HG02759 (cell line): ENCODE measurements at regions not wholly inside any gene's neighbourhood (a gene's known extent, or its start where the extent isn't known, plus 50 kb on each side); places are given as distances from the start of the nearest gene placed in this dataset.
"Not testable (repeated sequence)": the region's sequence is repeated elsewhere in the genome, so short reads cannot be mapped to it uniquely, and the experiment has no call there.

Experiments
- ATAC-seq: cut with Tn5 transposase; IDR thresholded peaks from one replicate; pipeline ENCODE4 v1.9.1; 2021; ENCODE audit warnings: mild to moderate bottlenecking, moderate library complexity; ENCODE audit not compliant: unreplicated experiment

DNA sequence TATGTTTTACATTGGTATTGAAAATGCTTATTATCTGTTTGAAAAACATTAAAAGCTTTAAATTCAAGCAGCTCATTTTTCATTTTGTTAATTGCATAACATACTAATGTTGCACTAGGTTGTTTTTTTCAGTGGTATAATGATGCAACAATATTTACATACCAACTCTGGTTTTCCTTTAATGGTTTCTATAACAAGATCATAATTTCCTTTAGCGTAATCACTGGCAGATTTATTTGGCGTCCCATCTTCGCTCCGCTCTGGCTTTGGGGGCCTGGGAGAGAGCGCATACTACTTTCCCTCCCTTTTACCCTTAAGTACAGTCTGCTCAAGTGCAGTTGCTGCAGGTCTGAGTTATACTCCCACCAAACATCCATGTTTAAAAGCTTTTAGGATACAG, 574.1 kb downstream of the PRKD1 start:
- ATAC-seq = no peak

DNA sequence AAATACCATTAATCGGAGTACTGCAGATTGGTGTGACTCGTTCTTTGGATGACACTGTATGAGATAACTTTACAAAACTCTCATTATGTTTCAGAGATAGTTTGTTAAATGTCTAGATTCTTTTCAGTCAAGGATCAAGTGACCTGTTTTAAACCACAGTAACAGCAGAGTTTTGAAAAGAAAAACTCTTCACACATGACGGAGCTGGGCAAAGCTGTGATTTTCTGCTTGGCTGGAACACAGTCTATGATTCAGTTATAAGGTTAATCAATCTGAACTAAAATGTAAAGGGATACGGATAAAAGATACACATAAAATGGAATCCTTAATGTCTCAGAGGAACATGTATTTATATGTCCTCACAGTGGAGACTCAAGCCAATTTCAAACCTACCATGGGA, 573.2 kb downstream of the PRKD1 start:
- no peak for ATAC-seq

DNA sequence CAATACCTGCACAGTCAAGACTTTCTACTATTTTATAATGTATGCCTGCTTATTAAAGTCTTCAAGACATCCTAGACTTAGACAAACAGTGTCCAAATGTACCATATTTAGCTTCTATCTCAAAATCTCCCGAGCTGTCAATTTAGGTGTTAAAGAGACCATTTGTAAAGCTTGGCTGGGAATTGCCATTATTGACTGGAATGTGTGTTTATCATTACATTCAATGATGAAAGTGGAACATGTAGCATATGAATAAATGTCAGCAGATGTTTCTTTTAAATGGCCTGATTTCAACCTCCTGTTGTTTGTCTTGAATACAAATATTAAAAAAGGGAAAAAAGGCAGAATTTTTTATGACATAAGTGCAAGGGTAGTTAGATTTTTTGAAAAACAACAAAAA, 572.3 kb downstream of the PRKD1 start:
- no peak for ATAC-seq

DNA sequence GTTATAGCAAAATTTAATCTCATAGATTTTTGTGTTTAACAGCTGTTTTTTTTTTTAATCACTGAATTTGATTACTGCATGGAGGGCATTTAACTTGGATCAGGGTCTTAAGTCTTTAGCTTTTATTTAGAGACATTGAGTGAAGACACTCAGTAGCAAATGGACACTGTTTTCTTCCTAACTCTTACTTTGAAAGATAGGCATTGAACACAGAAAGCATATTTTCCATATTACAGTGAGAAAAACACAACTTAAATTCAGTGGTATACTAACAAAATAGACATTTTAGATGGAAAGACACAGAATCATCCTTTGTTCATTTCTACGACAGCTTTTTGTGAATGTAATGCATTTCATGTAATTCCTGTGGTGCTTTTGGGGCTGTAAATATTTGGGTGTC, 571.8 kb downstream of the PRKD1 start:
- ATAC-seq = no peak

GRCh38 chr14:29360656-29361055, 567.0 kb downstream of the PRKD1 start:
- no peak for ATAC-seq

GRCh38 chr14:29370024-29370423, 557.6 kb downstream of the PRKD1 start:
- ATAC-seq = no peak

GRCh38 chr14:29376237-29376636, 551.4 kb downstream of the PRKD1 start:
- ATAC-seq = no peak

GRCh38 chr14:29380826-29381225, 546.8 kb downstream of the PRKD1 start:
- ATAC-seq = no peak

GRCh38 chr14:29388571-29388970, 539.1 kb downstream of the PRKD1 start:
- no peak for ATAC-seq

DNA sequence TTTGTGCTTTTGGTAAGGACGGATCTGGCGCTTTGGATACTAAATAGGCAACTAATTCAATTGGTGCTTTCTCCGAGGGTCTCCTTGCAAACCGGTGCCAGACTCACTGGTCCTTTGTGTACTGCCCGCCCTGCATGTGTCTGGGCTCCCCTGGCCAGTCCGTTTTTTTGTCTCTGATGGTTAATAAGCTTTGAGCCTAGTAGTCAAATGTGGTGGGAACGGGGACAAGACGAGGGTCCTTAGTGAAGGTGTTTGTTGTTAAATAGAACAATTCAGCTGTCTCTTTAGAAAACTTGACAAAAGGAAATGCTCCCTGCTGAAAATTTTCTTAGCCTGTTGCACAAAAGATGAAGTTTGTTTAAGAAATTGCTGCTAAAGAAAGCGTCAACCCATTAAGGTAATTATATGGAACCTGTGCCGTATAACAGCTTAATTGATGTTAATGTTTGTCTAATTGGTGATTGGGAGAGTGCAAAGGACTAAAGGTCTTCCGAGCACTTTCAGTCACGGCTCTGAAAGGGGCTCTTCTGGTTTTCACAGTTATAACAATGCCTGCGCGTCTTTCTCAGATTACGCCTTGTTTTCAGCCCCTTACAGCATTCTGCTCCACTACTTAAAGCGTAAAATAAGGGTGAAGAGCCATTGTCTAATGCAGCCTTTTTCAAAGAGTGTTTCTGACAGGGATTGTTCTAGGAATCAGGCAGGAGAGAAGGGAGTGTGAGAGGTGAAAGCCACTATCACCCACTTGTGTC, 537.4 kb downstream of the PRKD1 start:
- ATAC-seq = no peak

GRCh38 chr14:29391231-29391630, 536.4 kb downstream of the PRKD1 start:
- ATAC-seq = no peak

- ATAC-seq = no peak
These were observed 535.8 kb downstream of the PRKD1 start for GRCh38 chr14:29391801-29392200.

DNA sequence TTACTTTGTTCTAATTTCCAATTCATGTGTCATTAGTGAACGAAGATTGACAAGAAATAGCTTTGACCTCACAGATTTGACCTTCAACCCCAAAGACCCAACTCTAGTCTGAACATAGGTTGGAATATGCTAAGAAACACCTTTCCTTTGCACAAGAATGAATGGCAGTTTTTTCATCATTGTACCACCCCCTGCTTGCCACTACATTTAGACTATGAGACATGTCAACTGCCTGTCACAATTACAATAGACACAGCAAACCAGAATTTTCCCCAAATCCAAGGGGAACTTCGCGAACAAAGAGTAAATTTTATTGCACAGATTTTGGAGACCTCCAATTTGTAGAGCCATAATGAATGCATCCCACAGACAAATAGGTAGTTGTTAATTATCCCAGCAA, 535.4 kb downstream of the PRKD1 start:
- ATAC-seq = no peak

- ATAC-seq = no peak
These were observed 524.6 kb downstream of the PRKD1 start for GRCh38 chr14:29403091-29403490.

- ATAC-seq = peak; percentile 71
These were observed 517.1 kb downstream of the PRKD1 start for GRCh38 chr14:29410581-29410980.

- ATAC-seq = not testable (repeated sequence)
These were observed 512.7 kb downstream of the PRKD1 start for GRCh38 chr14:29414931-29415330.

DNA sequence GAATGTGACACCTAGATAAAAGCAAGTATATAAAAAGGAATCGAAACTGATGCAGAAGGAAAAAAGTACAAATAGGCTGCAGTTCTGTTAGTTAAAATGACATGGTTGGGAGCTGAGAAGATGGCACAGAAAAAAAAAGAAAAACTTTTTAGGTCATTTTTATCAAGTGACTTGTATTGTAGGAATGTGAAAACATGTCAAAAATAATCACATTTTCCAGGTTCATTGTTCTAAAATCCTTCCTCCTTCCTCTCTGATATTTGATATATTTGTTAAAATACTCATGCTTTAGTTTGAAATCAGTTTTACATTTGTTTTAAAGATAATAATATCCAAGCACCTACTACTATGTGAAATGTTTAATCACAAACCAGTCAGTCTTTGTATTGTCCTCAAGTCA, 507.9 kb downstream of the PRKD1 start:
- no peak for ATAC-seq

- no peak for ATAC-seq
These were observed 506.4 kb downstream of the PRKD1 start for GRCh38 chr14:29421156-29421728.

DNA sequence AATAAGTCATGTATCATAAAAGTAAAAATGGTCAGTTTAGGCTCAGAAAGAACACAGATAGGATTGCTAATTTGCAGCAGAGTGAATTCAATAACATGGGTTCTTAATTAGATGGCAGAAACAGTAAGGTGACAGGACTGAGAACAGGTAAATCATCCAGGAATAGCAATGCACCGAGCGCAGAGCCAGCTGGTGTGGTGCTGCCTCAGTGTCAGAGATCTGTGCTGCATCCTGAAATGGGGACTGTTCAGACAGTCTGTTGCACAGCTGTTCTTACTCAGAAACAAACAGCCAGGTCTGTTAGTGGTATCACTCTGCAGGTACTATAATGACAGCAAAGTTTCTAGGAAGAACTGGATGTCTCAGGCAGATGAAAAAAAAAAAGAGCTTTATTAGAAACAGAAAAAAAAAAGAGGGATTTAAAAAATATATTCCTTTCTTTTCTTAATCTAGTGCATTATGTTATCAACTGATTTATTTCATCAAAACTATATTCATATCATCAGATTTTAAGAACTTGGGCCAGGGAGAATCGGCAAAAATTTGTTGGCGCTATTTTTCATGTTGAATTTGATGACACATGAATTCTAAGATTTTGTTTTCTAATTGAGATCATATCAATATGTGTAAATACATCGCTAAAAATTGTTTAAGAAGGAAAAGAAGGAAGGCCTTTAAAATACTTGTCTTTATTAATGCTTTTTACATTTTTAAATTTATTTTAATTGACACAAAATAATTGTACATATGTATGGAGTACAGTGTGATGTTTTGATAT, 501.8 kb downstream of the PRKD1 start:
- ATAC-seq = no peak

DNA sequence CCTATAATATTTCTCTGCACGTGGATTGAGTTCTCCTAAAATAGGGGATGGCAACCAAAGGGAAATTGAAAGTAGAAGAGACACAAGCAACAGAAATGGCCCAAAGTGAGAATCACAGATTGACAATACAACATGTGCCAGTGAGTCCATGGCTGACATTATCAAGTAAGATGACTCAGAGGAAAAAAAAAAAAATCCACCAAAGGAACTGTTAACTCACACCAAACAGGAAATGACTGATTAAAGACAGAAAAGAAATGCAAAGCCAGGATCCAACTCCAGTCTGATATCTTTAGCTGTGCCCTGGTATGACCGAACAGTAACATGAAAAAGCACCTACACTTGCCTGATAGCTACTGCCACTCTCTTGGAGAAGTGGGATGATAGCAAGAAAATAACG, 485.0 kb downstream of the PRKD1 start:
- no peak for ATAC-seq

DNA sequence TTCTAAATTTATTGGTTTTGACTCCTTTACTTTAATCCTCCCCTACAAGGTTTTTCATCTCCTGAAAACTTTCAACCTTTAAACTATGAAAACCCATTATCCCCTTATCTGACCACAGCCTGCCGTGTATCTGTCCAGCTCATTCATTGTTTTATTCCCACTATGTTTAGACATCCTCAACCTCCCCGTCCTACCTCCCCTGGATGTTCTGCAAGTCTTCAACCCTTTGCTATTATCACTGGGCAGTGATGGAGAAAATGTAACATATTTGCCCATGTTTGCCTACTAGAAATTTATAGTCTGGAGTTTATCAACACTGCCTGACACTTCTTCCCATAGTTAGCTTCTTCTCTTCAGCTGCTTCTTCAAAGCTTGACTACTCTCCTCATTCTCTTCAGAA, 483.4 kb downstream of the PRKD1 start:
- no peak for ATAC-seq

- no peak for ATAC-seq
These were observed 482.8 kb downstream of the PRKD1 start for GRCh38 chr14:29444805-29445204.
